H7 (cell line): ENCODE measurements at regions not wholly inside any gene's neighbourhood (a gene's known extent, or its start where the extent isn't known, plus 50 kb on each side); places are given as distances from the start of the nearest gene placed in this dataset.

Experiments
- DNase-seq: peaks from one replicate; pipeline ENCODE4 v3.0.0; 2012
- H3K27me3 ChIP-seq: 2 replicates; pipeline ENCODE4 v1.6.0; 2011; ENCODE audit warnings: mild to moderate bottlenecking, low read length; ENCODE audit not compliant: control insufficient read depth, insufficient read depth
- H3K36me3 ChIP-seq: replicated peaks from 2 replicates; pipeline ENCODE4 v1.5.1; 2011; ENCODE audit warnings: low read length; ENCODE audit not compliant: control insufficient read depth, insufficient read depth
- H3K4me3 ChIP-seq: 2 replicates; pipeline ENCODE4 v1.5.1; 2011; ENCODE audit warnings: low read depth, mild to moderate bottlenecking, control low read depth, low read length, moderate library complexity; ENCODE audit not compliant: insufficient read depth

DNA sequence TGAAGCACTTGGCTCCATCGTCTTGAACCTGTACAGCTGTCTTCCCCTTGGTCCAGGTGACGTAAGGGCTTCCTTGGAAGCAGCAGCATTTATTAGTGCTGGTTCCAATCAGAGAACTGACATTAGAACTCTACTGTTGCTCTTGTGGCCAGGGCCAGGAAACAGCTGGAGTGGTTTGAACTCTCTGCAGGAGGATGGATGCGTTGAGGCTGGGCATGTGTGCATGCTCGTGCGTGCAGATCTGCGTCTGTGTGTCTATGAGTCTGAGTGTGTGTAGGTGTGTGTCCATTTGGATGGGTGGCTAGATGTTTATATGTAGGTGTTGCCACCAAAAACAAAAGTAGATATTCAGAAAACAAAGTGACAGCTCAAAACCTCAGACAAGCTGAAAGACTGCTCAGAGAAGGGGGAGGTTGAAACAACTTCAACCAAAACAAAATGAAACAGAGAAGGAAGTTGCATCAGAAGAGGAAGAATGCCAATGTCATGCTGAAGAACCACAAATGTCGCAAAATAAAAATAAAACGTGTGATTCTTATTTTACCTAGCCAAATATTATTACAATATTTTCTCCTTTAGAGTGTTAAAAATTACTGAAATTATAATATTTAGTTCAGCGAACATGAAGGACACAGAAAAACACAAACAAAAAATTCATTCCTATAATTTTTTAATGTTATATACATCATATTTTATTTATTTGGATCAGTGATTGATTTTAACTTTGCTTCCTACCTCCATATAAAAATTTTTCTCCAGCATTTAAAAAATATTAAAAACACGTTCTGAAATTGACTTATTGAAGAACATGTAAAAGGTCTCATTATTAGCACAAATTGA lies 96.1 kb upstream of the MKLN1 start:
- no peak overlapping the region for H3K4me3 ChIP-seq
- H3K27me3 ChIP-seq: no peaks in the 10 kb centered on the region
- no peaks in the 10 kb centered on the region for H3K36me3 ChIP-seq
- no peak for DNase-seq

GRCh38 chr7:131232768-131233167 lies 94.9 kb upstream of the MKLN1 start:
- DNase-seq: no peak
- H3K4me3 ChIP-seq: no peak overlapping the region
- H3K27me3 ChIP-seq: no peaks in the 10 kb centered on the region
- H3K36me3 ChIP-seq: no peaks in the 10 kb centered on the region

- no peaks in the 10 kb centered on the region for H3K36me3 ChIP-seq
- H3K27me3 ChIP-seq: no peaks in the 10 kb centered on the region
- H3K4me3 ChIP-seq: no peak overlapping the region
- DNase-seq: no peak
Measured at GRCh38 chr7:131233193-131233592, 94.5 kb upstream of the MKLN1 start.

GRCh38 chr7:131234719-131235488 lies 92.8 kb upstream of the MKLN1 start:
- DNase-seq: no peak
- no peaks in the 10 kb centered on the region for H3K36me3 ChIP-seq
- no peaks in the 10 kb centered on the region for H3K27me3 ChIP-seq
- H3K4me3 ChIP-seq: no peak overlapping the region

DNA sequence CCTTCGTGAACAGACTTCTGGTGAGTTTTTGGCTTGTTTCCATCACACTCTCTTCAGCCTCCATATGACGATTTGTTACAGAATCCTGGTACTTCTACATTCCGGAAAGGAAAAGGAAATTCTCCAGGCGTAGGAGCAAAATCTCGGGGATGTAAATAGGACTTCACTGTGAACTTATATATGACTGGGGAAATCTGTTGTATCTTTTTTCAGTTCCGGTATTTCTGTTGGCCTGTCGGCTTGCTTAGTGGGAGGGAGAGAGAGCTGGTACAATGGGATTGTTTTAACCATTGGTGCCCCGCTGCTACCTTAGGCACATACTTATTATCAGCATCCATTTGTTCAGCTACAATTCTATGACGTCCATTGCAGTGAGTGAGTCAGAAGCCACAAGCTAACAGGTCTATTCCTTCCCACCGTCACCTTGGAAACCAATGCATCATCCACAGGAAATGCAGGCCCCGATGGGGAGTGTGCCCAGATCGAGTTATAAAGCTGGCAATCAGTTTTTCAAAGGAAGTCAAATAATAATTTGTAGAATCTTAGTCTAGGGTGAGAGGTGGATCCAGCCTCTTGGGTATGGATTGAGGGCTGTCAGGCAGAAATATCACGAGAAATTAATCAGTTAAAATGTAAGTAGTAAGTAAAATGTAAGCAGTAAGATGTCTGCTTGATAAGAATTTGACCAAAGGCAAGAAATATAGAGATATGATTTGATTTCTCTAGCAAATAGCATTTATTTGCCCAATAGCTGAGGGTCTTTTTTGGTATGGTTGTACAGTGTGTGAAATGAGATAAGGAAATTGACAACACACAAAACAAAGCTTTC lies 92.0 kb upstream of the MKLN1 start:
- no peaks in the 10 kb centered on the region for H3K27me3 ChIP-seq
- H3K4me3 ChIP-seq: no peak overlapping the region
- H3K36me3 ChIP-seq: no peaks in the 10 kb centered on the region
- no peak for DNase-seq

DNA sequence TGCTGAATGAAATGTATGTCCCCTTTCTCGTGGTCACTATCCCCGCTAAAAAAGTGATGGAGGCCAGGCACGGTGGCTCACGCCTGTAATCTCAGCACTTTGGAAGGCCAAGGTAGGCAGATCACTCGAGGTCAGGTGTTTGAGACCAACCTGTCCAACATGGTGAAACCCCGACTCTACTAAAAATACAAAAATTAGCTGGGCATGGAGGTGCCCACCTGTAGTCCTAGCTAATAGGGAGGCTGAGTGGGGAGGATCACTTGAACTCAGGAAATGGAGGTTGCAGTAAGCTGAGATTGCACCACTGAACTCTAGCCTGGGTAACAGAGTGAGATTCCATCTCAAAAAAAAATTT lies 91.4 kb upstream of the MKLN1 start:
- Histone ChIP-seq H3K4me3 (no peak overlapping the region), H3K36me3 (no peaks in the 10 kb centered on the region), H3K27me3 (no peaks in the 10 kb centered on the region)
- DNase-seq: no peak

GRCh38 chr7:131238347-131238931 lies 89.2 kb upstream of the MKLN1 start:
- no peaks in the 10 kb centered on the region for H3K27me3 ChIP-seq
- no peak for DNase-seq
- no peak overlapping the region for H3K4me3 ChIP-seq

GRCh38 chr7:131241386-131241785 lies 86.3 kb upstream of the MKLN1 start:
- no peak overlapping the region for H3K4me3 ChIP-seq
- no peaks in the 10 kb centered on the region for H3K27me3 ChIP-seq
- no peak for DNase-seq
- no peaks in the 10 kb centered on the region for H3K36me3 ChIP-seq

More at GRCh38 chr7:131238347-131238931, 89.2 kb upstream of the MKLN1 start:
- H3K36me3 ChIP-seq: no peaks in the 10 kb centered on the region

GRCh38 chr7:131242123-131242650 lies 85.5 kb upstream of the MKLN1 start:
- DNase-seq: no peak
- Histone ChIP-seq H3K36me3 (no peaks in the 10 kb centered on the region), H3K27me3 (no peaks in the 10 kb centered on the region), H3K4me3 (no peak overlapping the region)

DNA sequence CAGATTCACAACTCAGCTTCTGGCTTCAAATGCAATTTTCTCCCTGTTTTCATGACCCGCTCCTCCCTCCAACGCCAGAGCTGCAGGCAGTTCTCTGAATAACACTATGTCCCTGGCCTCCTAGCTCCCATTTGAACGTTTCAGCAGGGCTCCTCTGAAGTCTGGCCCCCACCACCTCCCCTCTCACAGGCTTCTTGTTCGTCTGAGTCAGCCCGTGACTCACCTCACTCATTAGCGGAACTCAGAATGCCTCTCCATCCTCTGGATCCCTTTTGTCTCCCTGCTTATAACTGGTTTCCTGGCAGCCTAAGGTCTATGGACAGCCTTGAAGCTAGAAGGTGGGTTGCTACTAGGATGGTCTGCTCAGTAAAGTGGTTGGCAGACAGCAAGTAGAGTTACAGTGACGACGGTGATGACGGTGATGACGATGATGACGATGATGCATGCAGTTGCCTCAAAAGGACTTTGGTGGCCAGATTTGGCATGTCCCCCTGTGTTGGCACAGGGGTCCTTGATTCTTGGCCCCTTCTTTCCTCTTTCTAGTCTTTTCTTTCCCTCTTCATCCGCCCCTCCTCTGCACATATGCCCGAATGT lies 83.3 kb upstream of the MKLN1 start:
- Histone ChIP-seq H3K36me3 (no peaks in the 10 kb centered on the region), H3K27me3 (no peaks in the 10 kb centered on the region), H3K4me3 (no peak overlapping the region)
- DNase-seq: peak; percentile 44

- no peak for DNase-seq
- Histone ChIP-seq H3K36me3 (no peaks in the 10 kb centered on the region), H3K4me3 (no peak overlapping the region), H3K27me3 (no peaks in the 10 kb centered on the region)
Measured at GRCh38 chr7:131249003-131249402, 78.7 kb upstream of the MKLN1 start.

DNA sequence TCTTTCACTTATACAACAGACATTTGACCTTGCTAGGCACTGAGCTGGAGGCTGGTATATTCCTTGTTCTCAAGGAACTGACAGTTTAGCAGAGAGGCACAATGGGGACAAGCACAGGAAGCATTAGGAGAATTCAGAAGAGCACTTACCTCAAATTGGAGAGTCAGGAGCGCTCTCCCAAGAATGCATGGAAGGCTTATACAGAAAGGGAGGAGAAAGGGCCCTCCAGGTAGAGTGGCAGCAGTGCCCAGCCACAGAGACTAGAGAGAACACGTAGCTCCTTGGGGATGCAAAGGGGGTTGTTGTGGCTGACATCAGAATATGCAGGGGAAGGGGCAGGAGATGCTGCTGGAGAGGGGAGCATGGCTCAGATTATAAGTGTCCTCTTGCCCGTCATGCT lies 78.2 kb upstream of the MKLN1 start:
- Histone ChIP-seq H3K4me3 (no peak overlapping the region), H3K27me3 (no peaks in the 10 kb centered on the region), H3K36me3 (no peaks in the 10 kb centered on the region)
- no peak for DNase-seq

GRCh38 chr7:131250331-131250730 lies 77.3 kb upstream of the MKLN1 start:
- no peak for DNase-seq
- Histone ChIP-seq H3K27me3 (no peaks in the 10 kb centered on the region), H3K36me3 (no peaks in the 10 kb centered on the region), H3K4me3 (no peak overlapping the region)

DNA sequence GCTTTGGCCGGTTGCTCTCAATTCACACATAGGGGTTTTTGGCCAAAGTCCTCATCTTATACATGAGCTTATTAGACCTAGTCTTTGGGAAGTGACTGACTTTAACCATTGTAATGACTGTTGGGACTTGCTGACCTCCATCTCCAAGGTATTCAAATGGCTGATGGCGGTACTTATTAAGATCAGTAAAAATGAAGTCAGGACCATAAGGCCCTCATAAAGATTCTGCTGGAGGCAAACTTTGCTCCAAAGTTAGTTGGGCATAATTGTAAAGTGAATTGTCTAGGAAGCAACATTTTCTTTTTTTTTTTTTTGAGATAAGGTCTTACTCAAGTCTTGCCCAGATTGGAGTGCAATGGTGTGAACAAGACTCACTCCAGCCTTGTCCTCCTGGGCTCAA lies 76.3 kb upstream of the MKLN1 start:
- Histone ChIP-seq H3K4me3 (no peak overlapping the region), H3K27me3 (no peaks in the 10 kb centered on the region), H3K36me3 (no peaks in the 10 kb centered on the region)
- no peak for DNase-seq
